PC-3 (cell line): ENCODE measurements at regions not wholly inside any gene's neighbourhood (a gene's known extent, or its start where the extent isn't known, plus 50 kb on each side); places are given as distances from the start of the nearest gene placed in this dataset.
A peak's percentile ranks its signal among the peaks of the same experiment; 100 is the strongest.

Source experiments
- ATAC-seq: fragments of 200-7000 bp; cut with Tn5 transposase; 2 replicates; pipeline ENCODE4 v1.9.1; 2020; ENCODE audit warnings: mild to moderate bottlenecking, moderate library complexity
- BruUV-seq: library from RNA; stranded (reverse); fragments of 400-500 nt; replicated peaks from 2 replicates; lab custom pipeline; 2021; lab: Mats Ljungman, UMichigan
- CTCF ChIA-PET: fragments of 300-600 bp; sonication (Branson Sonifier 250); formaldehyde crosslinking; loops from one replicate; lab custom pipeline; 2022; ENCODE audit warnings: antibody characterized with exemption; lab: Charles Lee
- POLR2A ChIA-PET: fragments of 300-600 bp; sonication (Branson Sonifier 250); formaldehyde crosslinking; loops from one replicate; lab custom pipeline; 2022; ENCODE audit warnings: antibody characterized with exemption; ENCODE audit not compliant: unreplicated experiment; lab: Charles Lee
- DNase-seq: peaks from one replicate; pipeline ENCODE4 v3.0.0-alpha.2; 2015
- H2AFZ ChIP-seq: fragments of 300-600 bp; sonication (generic); 2 replicates; pipeline ENCODE4 v1.6.0; 2016; ENCODE audit warnings: antibody characterized with exemption, low read length
- H3F3A ChIP-seq: fragments of 300-600 bp; sonication (generic); one replicate; pipeline ENCODE4 v1.6.0; 2017; ENCODE audit warnings: antibody characterized with exemption, low read length, control low read depth, mild to moderate bottlenecking; ENCODE audit not compliant: unreplicated experiment
- H3K27ac ChIP-seq: fragments of 300-600 bp; sonication (generic); 2 replicates; pipeline ENCODE4 v1.5.1; 2016; ENCODE audit warnings: mild to moderate bottlenecking, low read length
- H3K27me3 ChIP-seq: fragments of 300-600 bp; sonication (generic); 2 replicates; pipeline ENCODE4 v1.6.1; 2016; ENCODE audit warnings: low read length, mixed read lengths
- H3K36me3 ChIP-seq: fragments of 300-600 bp; sonication (generic); 2 replicates; pipeline ENCODE4 v1.6.1; 2016; ENCODE audit warnings: low read depth, mixed run types, low read length, mixed read lengths
- H3K4me1 ChIP-seq: fragments of 300-600 bp; sonication (generic); 2 replicates; pipeline ENCODE4 v1.5.1; 2016; ENCODE audit warnings: low read length; ENCODE audit not compliant: insufficient read depth
- H3K4me2 ChIP-seq: fragments of 300-600 bp; sonication (generic); 2 replicates; pipeline ENCODE4 v1.6.0; 2016; ENCODE audit warnings: low read length
- H3K4me3 ChIP-seq: fragments of 300-600 bp; sonication (generic); 2 replicates; pipeline ENCODE4 v1.5.1; 2016; ENCODE audit warnings: mild to moderate bottlenecking, low read length, mixed read lengths
- H3K79me2 ChIP-seq: fragments of 300-600 bp; sonication (generic); 2 replicates; pipeline ENCODE4 v1.6.1; 2017; ENCODE audit warnings: low read length, mixed read lengths
- H3K9ac ChIP-seq: fragments of 300-600 bp; sonication (generic); 2 replicates; pipeline ENCODE4 v1.6.0; 2016; ENCODE audit warnings: mild to moderate bottlenecking, low read length
- H3K9me2 ChIP-seq: fragments of 300-600 bp; sonication (generic); replicated peaks from 2 replicates; pipeline ENCODE4 v1.6.1; 2016; ENCODE audit warnings: mixed run types, low read length, mixed read lengths
- H3K9me3 ChIP-seq: fragments of 300-600 bp; sonication (generic); 2 replicates; pipeline ENCODE4 v1.6.1; 2016; ENCODE audit warnings: low read length, mixed read lengths
- H4K20me1 ChIP-seq: fragments of 300-600 bp; sonication (generic); 2 replicates; pipeline ENCODE4 v1.6.1; 2016; ENCODE audit warnings: low read length, mixed read lengths
- CTCF ChIP-seq: fragments of 300-600 bp; sonication (generic); conservative IDR thresholded peaks from 2 replicates; pipeline ENCODE4 v1.5.1; 2017; ENCODE audit warnings: antibody characterized with exemption, low read depth, mild to moderate bottlenecking, low read length
- EZH2 ChIP-seq: fragments of 300-600 bp; sonication (generic); IDR thresholded peaks from one replicate; pipeline ENCODE4 v1.6.1; 2017; ENCODE audit warnings: antibody characterized with exemption, mild to moderate bottlenecking, low read length; ENCODE audit not compliant: unreplicated experiment
- EZH2phosphoT487 ChIP-seq: fragments of 300-600 bp; sonication (generic); IDR thresholded peaks from 2 replicates; pipeline ENCODE4 v1.6.1; 2018; ENCODE audit warnings: mild to moderate bottlenecking, antibody characterized with exemption, low read length, borderline replicate concordance
- intact Hi-C: fragments of 100-400 bp; cut with micrococcal nuclease; formaldehyde crosslinking; loops from 2 replicates; pipeline ENCODE4 v1.9.0; 2023

GRCh38 chr3:59425942-59426341 is 376.1 kb upstream of the CFAP20DC start:
- Histone ChIP-seq H3K9me3 (no peaks in the 10 kb centered on the region), H3K4me2 (0 out of 2 replicates have a peak overlapping the region, but pooled peaks have one; percentile 54), H2AFZ (no peak overlapping the region), H3K79me2 (no peaks in the 10 kb centered on the region), H3K9me2 (no peaks in the 10 kb centered on the region), H3K36me3 (no peaks in the 10 kb centered on the region), H3K4me1 (peaks cover 48% of the 10 kb centered on the region), H3K9ac (no peak overlapping the region), H3K27ac (peak overlapping the region; percentile 62; the same call in 1 of the 2 replicates), H3K27me3 (no peaks in the 10 kb centered on the region), H4K20me1 (no peaks in the 10 kb centered on the region), H3F3A (no peaks in the 10 kb centered on the region), H3K4me3 (no peak overlapping the region)
- ChIA-PET POLR2A (no interaction called here), CTCF (interaction anchor here (1.0 kb wide), 1 partner anchor 13 kb away, joined by 3 read pairs; no protein-coding TSS in a partner anchor)
- no TSS peak for BruUV-seq
- DNase-seq = no peak
- intact Hi-C loops = loop anchor here (5.0 kb wide), 2 partner anchors 86 to 179 kb away; no protein-coding TSS in a partner anchor
- no peak for TF ChIP-seq CTCF
- no peak for TF ChIP-seq EZH2
- ATAC-seq = no peak

GRCh38 chr3:59425371-59425770 is 375.5 kb upstream of the CFAP20DC start:
- intact Hi-C loops = loop anchor here (5.0 kb wide), 2 partner anchors 87 to 178 kb away; no protein-coding TSS in a partner anchor
- DNase-seq = peak; percentile 74
- Histone ChIP-seq H3F3A (no peaks in the 10 kb centered on the region), H3K27ac (peak overlapping the region; percentile 64), H3K4me1 (peaks cover 48% of the 10 kb centered on the region), H3K9ac (peak overlapping the region; percentile 11; the same call in 1 of the 2 replicates), H3K27me3 (no peaks in the 10 kb centered on the region), H3K4me2 (peak overlapping the region; percentile 54), H3K4me3 (no peak overlapping the region), H4K20me1 (no peaks in the 10 kb centered on the region), H3K79me2 (no peaks in the 10 kb centered on the region), H3K9me2 (no peaks in the 10 kb centered on the region), H2AFZ (no peak overlapping the region), H3K9me3 (no peaks in the 10 kb centered on the region), H3K36me3 (no peaks in the 10 kb centered on the region)
- CTCF ChIA-PET = interaction anchor here (1.0 kb wide), 1 partner anchor 13 kb away, joined by 3 read pairs; no protein-coding TSS in a partner anchor
- POLR2A ChIA-PET = no interaction called here
- peak; percentile 65 for ATAC-seq
- no peak for TF ChIP-seq EZH2
- no peak for TF ChIP-seq CTCF
- no peak for TF ChIP-seq EZH2phosphoT487
- no TSS peak for BruUV-seq

GRCh38 chr3:59424268-59425010 is 374.6 kb upstream of the CFAP20DC start:
- Histone ChIP-seq H4K20me1 (no peaks in the 10 kb centered on the region), H3K4me1 (peaks cover 48% of the 10 kb centered on the region), H3K9me3 (no peaks in the 10 kb centered on the region), H3K79me2 (no peaks in the 10 kb centered on the region), H3K27ac (peak overlapping the region; percentile 64; the same call in 1 of the 2 replicates), H3K9ac (no peak overlapping the region), H3F3A (no peaks in the 10 kb centered on the region), H3K9me2 (no peaks in the 10 kb centered on the region), H3K4me3 (no peak overlapping the region), H3K4me2 (no peak overlapping the region), H2AFZ (no peak overlapping the region), H3K27me3 (no peaks in the 10 kb centered on the region), H3K36me3 (no peaks in the 10 kb centered on the region)
- no peak for ATAC-seq
- POLR2A ChIA-PET = interaction anchor here (0.7 kb wide), 1 partner anchor 25 kb away, joined by 4 read pairs; no protein-coding TSS in a partner anchor
- no peak for TF ChIP-seq EZH2phosphoT487
- no peak for TF ChIP-seq CTCF
- no peak for TF ChIP-seq EZH2
- peak; percentile 66 for DNase-seq
- no TSS peak for BruUV-seq
- CTCF ChIA-PET = no interaction called here
- intact Hi-C loops = loop anchor here (5.0 kb wide), 2 partner anchors 88 to 177 kb away; no protein-coding TSS in a partner anchor
